ENCODE measurements at regions not wholly inside any gene's neighbourhood (a gene's known extent, or its start where the extent isn't known, plus 50 kb on each side); places are given as distances from the start of the nearest gene placed in this dataset.
"Not testable (repeated sequence)": the region's sequence is repeated elsewhere in the genome, so short reads cannot be mapped to it uniquely, and the experiment has no call there.

- DNase-seq: no peak
Observed at GRCh38 chrX:13518126-13518525, 51.3 kb upstream of the EGFL6 start.

- DNase-seq: no peak
Observed at GRCh38 chrX:13515211-13515930, 54.0 kb upstream of the EGFL6 start.

- DNase-seq: no peak
Observed at GRCh38 chrX:13511944-13512330, 57.5 kb upstream of the EGFL6 start.

- no peak for DNase-seq
Observed at GRCh38 chrX:13511241-13511943, 58.0 kb upstream of the EGFL6 start.

GRCh38 chrX:13507893-13508292 is 61.5 kb upstream of the EGFL6 start:
- no peak for DNase-seq

GRCh38 chrX:13506574-13506973 is 62.8 kb upstream of the EGFL6 start:
- peak; percentile 9 for DNase-seq

GRCh38 chrX:13502590-13502989 is 66.8 kb upstream of the EGFL6 start:
- DNase-seq: no peak

GRCh38 chrX:13499736-13500135 is 69.7 kb upstream of the EGFL6 start:
- no peak for DNase-seq

- no peak for DNase-seq
Observed at GRCh38 chrX:13498238-13498637, 71.2 kb upstream of the EGFL6 start.

GRCh38 chrX:13495232-13495631 is 74.2 kb upstream of the EGFL6 start:
- no peak for DNase-seq

GRCh38 chrX:13494562-13494961 is 74.8 kb upstream of the EGFL6 start:
- no peak for DNase-seq

- DNase-seq: no peak
Observed at GRCh38 chrX:13493659-13494058, 75.7 kb upstream of the EGFL6 start.

GRCh38 chrX:13492286-13492685 is 77.1 kb upstream of the EGFL6 start:
- DNase-seq: no peak

- no peak for DNase-seq
Observed at GRCh38 chrX:13491061-13491460, 78.3 kb upstream of the EGFL6 start.

- DNase-seq: no peak
Observed at GRCh38 chrX:13489454-13489853, 79.9 kb upstream of the EGFL6 start.

GRCh38 chrX:13487731-13488505 is 81.5 kb upstream of the EGFL6 start:
- no peak for DNase-seq

- DNase-seq: no peak
Observed at GRCh38 chrX:13485167-13485566, 84.2 kb upstream of the EGFL6 start.

- DNase-seq: no peak
Observed at GRCh38 chrX:13483773-13484172, 85.6 kb upstream of the EGFL6 start.

GRCh38 chrX:13482746-13483541 is 86.5 kb upstream of the EGFL6 start:
- no peak for DNase-seq

- DNase-seq: not testable (repeated sequence)
Observed at GRCh38 chrX:13480780-13481179, 88.6 kb upstream of the EGFL6 start.

GRCh38 chrX:13479452-13479813 is 90.0 kb upstream of the EGFL6 start:
- DNase-seq: no peak

- DNase-seq: no peak
Observed at GRCh38 chrX:13478740-13479451, 90.5 kb upstream of the EGFL6 start.

Data from activated effector memory CD4-positive, alpha-beta T cell treated with Interleukin-2 at 50 U/mL for 16 hours (primary cell).